Caco-2 (cell line): ENCODE measurements at regions not wholly inside any gene's neighbourhood (a gene's known extent, or its start where the extent isn't known, plus 50 kb on each side); places are given as distances from the start of the nearest gene placed in this dataset.
"Not testable (repeated sequence)": the region's sequence is repeated elsewhere in the genome, so short reads cannot be mapped to it uniquely, and the experiment has no call there.

Experiments
- BruUV-seq: library from RNA; stranded (reverse); fragments of 400-500 nt; replicated peaks from 2 replicates; lab custom pipeline; 2021; lab: Mats Ljungman, UMichigan
- CTCF ChIA-PET: fragments of 300-600 bp; sonication (Branson Sonifier 250); formaldehyde crosslinking; loops from one replicate; lab custom pipeline; 2022; ENCODE audit warnings: antibody characterized with exemption; lab: Charles Lee
- POLR2A ChIA-PET: fragments of 300-600 bp; sonication (Branson Sonifier 250); formaldehyde crosslinking; loops from one replicate; lab custom pipeline; 2022; ENCODE audit warnings: antibody characterized with exemption; lab: Charles Lee
- DNase-seq, 2 experiments: peaks; one replicate each; pipeline versions ENCODE4 v3.0.0 to v3.0.0-alpha.2; 2020 to 2022
- H3K27me3 ChIP-seq: replicated peaks from 2 replicates; pipeline ENCODE4 v1.6.0; 2011; ENCODE audit warnings: low read length; ENCODE audit not compliant: control insufficient read depth, insufficient read depth
- H3K36me3 ChIP-seq: 2 replicates; pipeline ENCODE4 v1.5.1; 2011; ENCODE audit warnings: low read length; ENCODE audit not compliant: control insufficient read depth, insufficient read depth
- H3K4me1 ChIP-seq: fragments of 250-450 bp; sonication (Bioruptor Pico); 2 replicates; pipeline ENCODE4 v1.5.1; 2020; ENCODE audit warnings: mild to moderate bottlenecking
- H3K4me3 ChIP-seq: 2 replicates; pipeline ENCODE4 v1.5.1; 2011; ENCODE audit warnings: low read depth, mild to moderate bottlenecking, control low read depth, low read length
- H3K9me3 ChIP-seq: fragments of 250-450 bp; sonication (Bioruptor Pico); 2 replicates; pipeline ENCODE4 v1.5.1; 2020; ENCODE audit warnings: mild to moderate bottlenecking, moderate library complexity
- H3K27ac Mint-ChIP-seq: one replicate; pipeline ENCODE4 v1.8.0; 2022; ENCODE audit warnings: mixed read lengths; ENCODE audit not compliant: unreplicated experiment
- H3K27me3 Mint-ChIP-seq: one replicate; pipeline ENCODE4 v1.8.0; 2022; ENCODE audit warnings: mixed read lengths; ENCODE audit not compliant: insufficient read depth, unreplicated experiment
- H3K36me3 Mint-ChIP-seq: one replicate; pipeline ENCODE4 v1.8.0; 2022; ENCODE audit warnings: mild to moderate bottlenecking, mixed read lengths; ENCODE audit not compliant: insufficient read depth, unreplicated experiment
- H3K4me1 Mint-ChIP-seq: one replicate; pipeline ENCODE4 v1.8.0; 2022; ENCODE audit warnings: low read depth, mixed read lengths; ENCODE audit not compliant: unreplicated experiment
- H3K4me3 Mint-ChIP-seq: one replicate; pipeline ENCODE4 v1.8.0; 2022; ENCODE audit warnings: mild to moderate bottlenecking, moderate library complexity, mixed read lengths; ENCODE audit not compliant: unreplicated experiment
- H3K9me3 Mint-ChIP-seq: one replicate; pipeline ENCODE4 v1.8.0; 2022; ENCODE audit warnings: mixed read lengths; ENCODE audit not compliant: unreplicated experiment
- CTCF ChIP-seq, 2 experiments: fragments of 200-600 bp in 1 of 2; IDR thresholded peaks; 1 replicate in 1 of 2; 2 replicates in 1 of 2; pipeline versions ENCODE4 v1.5.1 to v1.8.0; 2011 to 2022; ENCODE audit warnings: antibody characterized with exemption in 1 of 2, control low read depth in 1 of 2, inconsistent platforms in 1 of 2, low read depth in 1 of 2, low read length in 1 of 2, mild to moderate bottlenecking in 1 of 2, moderate library complexity in 1 of 2; ENCODE audit not compliant: insufficient read depth in 1 of 2, severe bottlenecking in 1 of 2, unreplicated experiment in 1 of 2
- intact Hi-C: fragments of 100-400 bp; cut with micrococcal nuclease; formaldehyde crosslinking; loops from one replicate; pipeline ENCODE4 v1.10.0; 2022; ENCODE audit not compliant: unreplicated experiment

GRCh38 chr1:78334114-78334513, 156.7 kb upstream of the PTGFR start:
- Histone ChIP-seq H3K4me3 (no peak overlapping the region), H3K9me3 (no peaks in the 10 kb centered on the region), H3K27me3 (no peaks in the 10 kb centered on the region), H3K36me3 (no peaks in the 10 kb centered on the region), H3K4me1 (no peaks in the 10 kb centered on the region)
- CTCF ChIA-PET = no interaction called here
- TF ChIP-seq CTCF (IDR thresholded peaks at IDR 0.05; ENCODE audit: insufficient read depth in 1 of 2, low read depth in 1 of 2, low read length in 1 of 2, severe bottlenecking in 1 of 2, unreplicated experiment in 1 of 2) = no peak
- intact Hi-C loops = no loop called here
- H3K4me3 Mint-ChIP-seq = no peak overlapping the region
- DNase-seq = no peak
- POLR2A ChIA-PET = no interaction called here
- H3K36me3 Mint-ChIP-seq = no peaks in the 10 kb centered on the region
- H3K9me3 Mint-ChIP-seq = no peaks in the 10 kb centered on the region
- peaks cover 9% of the 10 kb centered on the region for H3K27me3 Mint-ChIP-seq
- no peak overlapping the region for H3K27ac Mint-ChIP-seq
- H3K4me1 Mint-ChIP-seq = no peaks in the 10 kb centered on the region
- BruUV-seq = no TSS peak

- CTCF ChIA-PET = interaction anchor here (0.6 kb wide), 1 partner anchor 97 kb away, joined by 8 read pairs; no protein-coding TSS in a partner anchor
- no peaks in the 10 kb centered on the region for H3K36me3 ChIP-seq
- no peaks in the 10 kb centered on the region for H3K4me1 ChIP-seq
- H3K27me3 ChIP-seq = no peaks in the 10 kb centered on the region
- H3K4me3 Mint-ChIP-seq = no peak overlapping the region
- no peaks in the 10 kb centered on the region for H3K36me3 Mint-ChIP-seq
- no peak for TF ChIP-seq CTCF (IDR thresholded peaks at IDR 0.05; ENCODE audit: insufficient read depth in 1 of 2, low read depth in 1 of 2, low read length in 1 of 2, severe bottlenecking in 1 of 2, unreplicated experiment in 1 of 2)
- H3K27me3 Mint-ChIP-seq = peaks cover 10% of the 10 kb centered on the region
- H3K4me3 ChIP-seq = no peak overlapping the region
- H3K9me3 Mint-ChIP-seq = no peaks in the 10 kb centered on the region
- no peak overlapping the region for H3K27ac Mint-ChIP-seq
- no peak for DNase-seq
- no TSS peak for BruUV-seq
- H3K4me1 Mint-ChIP-seq = no peaks in the 10 kb centered on the region
- intact Hi-C loops = no loop called here
- no peaks in the 10 kb centered on the region for H3K9me3 ChIP-seq
- POLR2A ChIA-PET = no interaction called here
These were observed 155.8 kb upstream of the PTGFR start for GRCh38 chr1:78334952-78335351.

DNA sequence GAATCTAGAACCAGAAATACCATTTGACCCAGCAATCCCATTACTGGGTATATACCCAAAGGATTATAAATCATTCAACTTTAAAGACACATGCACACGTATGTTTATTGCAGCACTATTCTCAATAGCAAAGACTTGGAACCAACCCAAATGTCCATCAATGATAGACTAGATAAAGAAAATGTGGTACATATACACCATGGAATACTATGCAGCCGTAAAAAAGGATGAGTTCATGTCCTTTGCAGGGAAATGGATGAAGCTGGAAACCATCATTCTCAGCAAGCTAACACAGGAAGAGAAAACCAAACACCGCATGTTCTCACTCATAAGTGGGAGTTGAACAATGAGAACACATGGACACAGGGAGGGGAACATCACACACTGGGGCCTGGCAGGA, 154.0 kb upstream of the PTGFR start:
- peaks cover 11% of the 10 kb centered on the region for H3K27me3 Mint-ChIP-seq
- H3K9me3 Mint-ChIP-seq, BruUV-seq, H3K27ac Mint-ChIP-seq, DNase-seq, H3K4me3 Mint-ChIP-seq, H3K4me3 ChIP-seq, H3K36me3 Mint-ChIP-seq, intact Hi-C loops, POLR2A ChIA-PET, H3K4me1 Mint-ChIP-seq, CTCF ChIA-PET, H3K9me3 ChIP-seq, H3K4me1 ChIP-seq, H3K36me3 ChIP-seq, H3K27me3 ChIP-seq: not testable (repeated sequence)

DNA sequence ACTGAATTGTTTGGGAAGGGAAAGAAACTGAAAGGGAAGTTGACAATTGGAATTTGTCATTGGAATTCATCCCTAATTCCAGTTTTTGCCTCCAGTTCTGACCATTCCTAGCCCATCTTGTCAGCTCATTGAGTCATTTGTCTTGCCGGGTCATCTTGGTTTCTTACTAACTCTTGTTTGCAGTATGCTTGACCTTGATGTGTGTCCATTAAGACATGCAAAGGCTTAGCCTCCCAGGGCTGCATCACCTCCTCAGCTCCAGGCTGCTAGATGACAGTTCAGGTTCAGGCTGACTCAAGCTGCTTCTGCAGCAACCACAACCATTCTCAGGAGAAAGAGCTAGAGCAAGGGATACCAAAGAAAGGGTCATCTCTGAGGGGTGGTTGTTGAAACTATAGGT, 151.3 kb upstream of the PTGFR start:
- H3K4me3 Mint-ChIP-seq = no peak overlapping the region
- Histone ChIP-seq H3K9me3 (no peaks in the 10 kb centered on the region), H3K4me3 (no peak overlapping the region), H3K36me3 (no peaks in the 10 kb centered on the region), H3K4me1 (no peaks in the 10 kb centered on the region), H3K27me3 (no peaks in the 10 kb centered on the region)
- no peaks in the 10 kb centered on the region for H3K36me3 Mint-ChIP-seq
- no peaks in the 10 kb centered on the region for H3K4me1 Mint-ChIP-seq
- H3K27me3 Mint-ChIP-seq = peaks cover 9% of the 10 kb centered on the region
- no peak overlapping the region for H3K27ac Mint-ChIP-seq
- ChIA-PET POLR2A (no interaction called here), CTCF (no interaction called here)
- no peak for DNase-seq
- intact Hi-C loops = no loop called here
- no peaks in the 10 kb centered on the region for H3K9me3 Mint-ChIP-seq
- no peak for TF ChIP-seq CTCF (IDR thresholded peaks at IDR 0.05; ENCODE audit: insufficient read depth in 1 of 2, low read depth in 1 of 2, low read length in 1 of 2, severe bottlenecking in 1 of 2, unreplicated experiment in 1 of 2)
- BruUV-seq = no TSS peak
